Fibroblast of skin of right biceps (primary cell): ENCODE measurements at regions not wholly inside any gene's neighbourhood (a gene's known extent, or its start where the extent isn't known, plus 50 kb on each side); places are given as distances from the start of the nearest gene placed in this dataset.
A peak's percentile ranks its signal among the peaks of the same experiment; 100 is the strongest.

Source experiments
- DNase-seq: peaks from one replicate; pipeline ENCODE4 v3.0.0-alpha.2; 2013

DNA sequence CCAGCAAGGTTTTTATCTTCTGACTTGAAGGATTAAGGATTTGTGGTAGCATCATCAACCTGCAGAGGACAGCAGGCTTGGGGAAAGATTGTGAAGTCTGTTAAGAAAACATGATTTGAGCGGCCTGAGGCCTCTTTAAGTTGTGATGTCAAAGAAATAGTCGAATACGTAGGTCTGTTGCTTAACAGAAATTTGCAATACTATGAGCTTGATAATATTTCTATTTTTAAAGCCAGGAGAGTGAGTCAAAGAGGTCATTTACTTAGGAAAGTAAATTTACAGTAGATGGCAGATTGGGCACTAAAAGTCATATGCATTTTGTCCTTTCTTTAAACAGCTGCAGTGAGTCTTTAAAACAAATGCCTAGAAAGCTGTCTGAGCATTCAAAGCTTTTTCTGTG, 336.3 kb downstream of the DIPK2A start:
- DNase-seq = no peak

GRCh38 chr3:144308396-144308795, 336.8 kb downstream of the DIPK2A start:
- DNase-seq = no peak

- no peak for DNase-seq
These were observed 341.1 kb downstream of the DIPK2A start for GRCh38 chr3:144312702-144313101.

DNA sequence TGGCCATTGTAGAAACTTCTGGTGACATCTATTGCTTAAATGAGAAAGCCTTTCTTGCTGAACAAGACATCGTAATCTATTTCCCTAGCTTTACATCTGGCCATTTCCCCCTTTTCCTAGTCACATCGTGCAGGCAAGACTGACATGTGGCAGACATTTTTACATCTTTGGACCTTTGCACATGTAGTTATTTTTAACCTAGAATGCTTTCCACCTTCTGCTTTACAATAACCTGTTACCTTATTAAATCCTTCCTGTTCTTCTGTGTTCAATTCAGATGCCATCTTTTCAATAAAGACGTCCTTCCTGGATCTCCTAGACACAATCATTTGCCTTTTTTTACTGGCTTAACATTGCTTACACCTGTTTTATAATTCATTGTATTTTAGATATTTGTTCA, 343.3 kb downstream of the DIPK2A start:
- no peak for DNase-seq

DNA sequence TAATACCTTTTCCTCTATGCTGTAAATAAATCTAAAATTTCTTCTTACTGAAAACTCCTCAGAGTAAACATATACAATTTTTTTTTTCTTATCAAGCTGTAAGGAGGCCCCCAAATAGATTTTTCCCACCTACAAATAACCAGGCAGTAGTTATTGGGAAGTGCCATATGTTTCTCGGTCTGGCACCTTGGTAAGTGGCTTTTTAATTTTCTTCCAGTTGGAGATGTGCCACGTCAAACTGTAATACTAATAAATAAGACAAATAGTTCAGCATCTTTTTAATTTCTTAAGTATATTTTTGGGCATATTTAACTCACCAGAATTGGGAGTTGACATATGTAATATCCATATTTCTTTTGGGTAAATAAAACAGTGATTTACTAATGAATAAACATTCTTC, 346.3 kb downstream of the DIPK2A start:
- no peak for DNase-seq

- DNase-seq = no peak
These were observed 352.5 kb downstream of the DIPK2A start for GRCh38 chr3:144324076-144324475.

- DNase-seq = no peak
These were observed 361.2 kb downstream of the DIPK2A start for GRCh38 chr3:144332868-144333267.

DNA sequence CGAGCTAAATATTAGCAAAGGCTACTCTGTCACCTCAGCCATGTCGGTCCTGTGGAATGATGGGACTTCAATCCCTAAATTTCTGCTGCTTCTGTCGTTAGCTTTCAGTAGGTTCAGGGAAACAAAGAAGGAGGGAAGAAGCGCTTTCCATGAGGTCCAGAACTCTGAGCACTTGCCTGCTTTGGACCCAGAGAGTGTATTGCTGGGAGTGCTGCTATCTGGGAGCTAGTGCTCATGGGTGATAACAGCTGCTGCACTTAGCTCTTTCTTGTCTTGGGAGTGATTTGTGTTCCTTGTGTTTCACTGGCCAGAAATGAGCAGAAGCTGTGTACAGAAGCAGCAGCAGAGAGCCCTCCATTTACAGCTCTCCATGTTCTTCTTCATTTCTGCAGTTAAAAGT, 369.8 kb downstream of the DIPK2A start:
- DNase-seq = no peak

DNA sequence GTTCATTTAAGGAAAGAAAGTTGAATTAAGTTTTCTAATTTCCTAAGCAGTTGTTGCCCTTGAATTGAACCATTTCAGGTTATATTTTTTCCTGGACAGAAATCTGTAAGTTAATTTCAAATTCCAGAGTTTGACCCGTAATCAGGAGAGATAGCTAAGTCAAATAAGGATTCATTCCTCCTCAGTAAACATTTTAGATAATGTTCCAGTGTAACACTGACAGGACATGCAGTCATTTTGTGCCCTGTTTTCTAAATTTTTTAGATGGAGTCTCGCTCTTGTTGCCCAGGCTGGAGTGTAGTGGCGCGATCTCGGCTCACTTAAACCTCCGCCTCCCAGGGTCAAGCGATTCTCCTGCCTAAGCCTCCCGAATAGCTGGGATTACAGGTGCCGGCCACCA, 371.7 kb downstream of the DIPK2A start:
- DNase-seq = no peak

DNA sequence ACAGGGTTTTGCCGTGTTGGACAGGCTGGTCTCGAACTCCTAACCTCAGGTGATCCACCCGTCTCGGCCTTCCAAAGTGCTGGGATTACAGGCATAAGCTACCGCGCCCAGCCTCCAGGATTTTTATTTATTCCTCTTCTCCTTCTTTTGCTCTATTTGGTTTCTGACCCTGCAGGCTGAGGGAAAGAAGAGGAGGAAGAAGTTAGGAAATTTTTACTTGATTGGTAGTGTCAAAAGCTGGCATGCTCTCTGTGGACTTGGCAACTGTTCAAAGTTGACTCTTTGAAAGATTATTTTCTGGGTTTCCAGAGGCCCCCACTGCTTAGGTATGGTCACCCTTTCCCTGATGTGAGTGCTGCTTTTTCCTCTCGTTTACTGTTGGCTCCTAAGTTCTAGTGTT, 372.2 kb downstream of the DIPK2A start:
- no peak for DNase-seq

GRCh38 chr3:144344925-144345548, 373.4 kb downstream of the DIPK2A start:
- no peak for DNase-seq

- DNase-seq = no peak
These were observed 378.5 kb downstream of the DIPK2A start for GRCh38 chr3:144350125-144350524.

DNA sequence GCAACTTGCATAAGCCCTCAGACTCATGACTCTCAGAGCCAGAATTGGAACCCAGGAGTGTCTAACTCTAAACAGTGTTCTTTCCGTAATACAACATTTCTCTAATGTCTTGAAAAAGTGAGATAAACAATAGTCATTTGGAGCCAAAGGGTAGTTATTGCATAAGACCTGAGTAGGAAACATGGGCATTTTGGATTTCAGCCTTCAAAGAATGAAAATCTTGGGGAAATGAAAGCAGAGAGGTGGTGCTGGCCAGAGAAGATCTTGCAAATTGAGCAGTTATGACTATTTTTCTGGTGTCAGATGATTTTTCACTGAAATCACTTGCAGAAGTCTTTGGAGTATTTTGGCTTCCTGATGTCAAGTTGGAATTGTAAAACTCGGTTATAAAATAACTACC, 379.4 kb downstream of the DIPK2A start:
- DNase-seq = no peak

- DNase-seq = no peak
These were observed 380.2 kb downstream of the DIPK2A start for GRCh38 chr3:144351773-144352365.

DNA sequence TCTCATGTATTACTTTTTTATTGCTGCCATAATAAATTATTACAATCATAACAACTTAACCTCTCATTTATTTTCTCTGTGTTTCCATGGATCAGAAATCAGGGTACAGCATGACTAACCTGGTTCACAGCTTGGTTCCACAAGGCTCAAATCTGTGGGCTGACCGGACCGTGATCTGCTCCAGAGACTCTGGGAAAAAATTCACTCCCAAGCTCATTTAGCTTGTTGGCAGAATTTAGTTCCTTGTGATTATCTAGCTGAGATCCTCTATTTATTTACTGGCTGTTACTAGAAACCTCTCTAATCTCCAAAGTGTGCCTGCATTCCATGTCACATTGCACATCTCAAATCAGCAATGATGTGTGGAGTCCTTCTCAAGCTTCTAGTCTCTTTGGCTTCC, 386.6 kb downstream of the DIPK2A start:
- no peak for DNase-seq

GRCh38 chr3:144361002-144361401, 389.4 kb downstream of the DIPK2A start:
- DNase-seq = peak; percentile 12

DNA sequence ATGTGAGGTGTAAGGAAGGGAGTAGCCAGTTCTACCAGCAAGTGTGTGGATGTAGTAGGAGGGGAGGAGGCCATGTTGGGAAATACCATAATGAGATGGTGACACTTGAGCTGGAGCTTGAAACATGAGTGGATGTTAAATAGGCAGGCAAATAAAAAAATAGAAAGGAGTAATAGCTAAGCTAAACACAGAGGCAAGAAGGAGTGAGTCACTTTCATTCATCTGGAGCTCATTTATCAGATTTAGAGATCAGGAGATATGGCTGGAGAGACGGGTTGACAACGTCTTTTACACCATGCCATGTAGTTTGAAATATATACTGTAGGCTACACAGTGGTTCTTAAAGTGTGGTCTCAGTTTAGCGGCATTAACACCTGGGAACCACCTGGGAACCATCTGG, 390.5 kb downstream of the DIPK2A start:
- DNase-seq = peak; percentile 74

DNA sequence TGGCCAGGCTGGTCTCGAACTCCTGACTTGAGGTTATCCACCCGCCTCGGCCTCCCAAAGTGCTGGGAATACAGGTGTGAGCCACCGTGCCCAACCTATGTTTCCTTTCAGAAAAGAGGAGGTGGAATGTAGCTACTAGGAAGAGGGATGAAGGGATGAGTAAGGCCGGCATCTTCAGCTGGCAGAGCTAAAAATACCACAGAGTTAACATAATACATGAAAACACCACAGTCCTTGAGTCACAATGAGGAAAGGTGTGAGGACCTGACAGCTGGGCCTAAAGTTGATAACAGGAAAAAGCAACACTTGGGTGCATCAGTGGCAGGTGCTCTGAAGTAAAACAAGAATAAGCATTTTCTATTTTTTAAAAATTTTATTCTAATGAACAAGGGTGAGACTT, 392.2 kb downstream of the DIPK2A start:
- no peak for DNase-seq

DNA sequence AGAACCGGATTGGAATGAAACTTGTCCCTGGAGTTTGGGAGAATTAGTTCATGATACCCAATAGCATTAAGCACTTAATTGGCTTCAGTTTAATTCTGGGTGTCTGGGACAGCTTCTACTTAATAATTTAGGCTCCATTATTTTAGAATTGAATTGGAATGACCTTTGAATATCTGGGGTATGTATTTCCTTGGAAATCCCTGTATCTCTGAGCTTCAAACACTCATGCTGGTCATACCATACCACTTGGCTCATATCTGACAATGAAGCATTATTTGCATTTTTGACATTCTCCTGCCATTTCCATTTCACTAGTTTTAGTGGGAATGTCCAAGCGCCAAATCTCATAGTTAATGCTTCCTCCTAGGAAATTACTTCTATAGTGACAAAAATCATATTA, 393.1 kb downstream of the DIPK2A start:
- peak; percentile 10 for DNase-seq

DNA sequence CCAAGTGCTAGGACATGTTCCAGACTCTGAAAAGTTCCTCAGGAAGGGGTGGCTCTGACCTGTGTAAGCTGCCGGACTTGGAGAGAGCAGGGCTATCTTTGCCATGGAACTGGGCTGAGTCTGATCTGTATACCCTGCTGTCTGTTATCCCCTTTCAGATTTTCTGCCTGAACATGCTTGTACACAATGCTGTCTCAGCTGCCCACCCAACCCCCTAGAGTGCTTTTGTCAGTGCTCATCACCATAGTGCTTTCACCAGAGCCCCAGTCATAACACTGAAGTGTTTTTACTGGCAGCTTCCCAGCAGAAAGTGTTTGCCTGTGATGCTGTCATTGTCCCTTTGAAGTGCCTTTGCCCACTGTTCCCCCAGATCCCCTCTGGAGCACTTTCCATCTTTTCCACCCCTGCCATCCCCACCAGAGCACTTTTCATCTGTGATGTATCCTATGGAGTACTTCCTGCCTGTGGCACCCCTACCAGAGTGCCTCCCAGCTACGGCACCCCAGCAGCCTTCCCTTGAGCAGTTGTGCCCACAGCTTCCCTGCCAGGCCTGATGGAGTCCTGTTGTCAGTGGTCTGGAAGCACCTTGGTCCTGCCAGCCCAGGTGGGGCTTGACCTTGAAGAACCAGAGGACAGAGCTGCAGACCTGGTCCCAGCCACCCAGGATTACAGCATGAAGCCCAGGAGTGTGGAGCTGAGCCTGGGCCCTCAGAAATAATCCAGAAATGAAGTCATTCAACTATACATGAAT, 397.7 kb downstream of the DIPK2A start:
- peak; percentile 15 for DNase-seq

- DNase-seq = no peak
These were observed 403.5 kb downstream of the DIPK2A start for GRCh38 chr3:144375088-144375487.

- DNase-seq = no peak
These were observed 409.2 kb downstream of the DIPK2A start for GRCh38 chr3:144380849-144381248.

GRCh38 chr3:144381607-144382006, 410.0 kb downstream of the DIPK2A start:
- no peak for DNase-seq

- no peak for DNase-seq
These were observed 412.8 kb downstream of the DIPK2A start for GRCh38 chr3:144384241-144384979.
